ENCODE measurements at regions not wholly inside any gene's neighbourhood (a gene's known extent, or its start where the extent isn't known, plus 50 kb on each side); places are given as distances from the start of the nearest gene placed in this dataset.
"Not testable (repeated sequence)": the region's sequence is repeated elsewhere in the genome, so short reads cannot be mapped to it uniquely, and the experiment has no call there.

- DNase-seq, result no peak
Measured at GRCh38 chr11:112514011-112514740, 253.5 kb upstream of the PLET1 start.

GRCh38 chr11:112516261-112516660 lies 255.6 kb upstream of the PLET1 start:
- DNase-seq, result peak; percentile 62

GRCh38 chr11:112516755-112517154 lies 256.1 kb upstream of the PLET1 start:
- DNase-seq, result no peak

- peak; percentile 34 for DNase-seq
Measured at GRCh38 chr11:112518371-112518770, 257.7 kb upstream of the PLET1 start.

- DNase-seq, result no peak
Measured at GRCh38 chr11:112519751-112520150, 259.1 kb upstream of the PLET1 start.

GRCh38 chr11:112520354-112520753 lies 259.7 kb upstream of the PLET1 start:
- no peak for DNase-seq

- no peak for DNase-seq
Measured at GRCh38 chr11:112522536-112522935, 261.9 kb upstream of the PLET1 start.

- DNase-seq, result no peak
Measured at GRCh38 chr11:112523031-112523430, 262.4 kb upstream of the PLET1 start.

GRCh38 chr11:112523477-112523876 lies 262.8 kb upstream of the PLET1 start:
- DNase-seq, result peak; percentile 59

GRCh38 chr11:112523951-112524350 lies 263.3 kb upstream of the PLET1 start:
- no peak for DNase-seq

- no peak for DNase-seq
Measured at GRCh38 chr11:112524798-112525197, 264.1 kb upstream of the PLET1 start.

GRCh38 chr11:112525270-112525669 lies 264.6 kb upstream of the PLET1 start:
- peak; percentile 23 for DNase-seq

GRCh38 chr11:112525844-112526590 lies 265.4 kb upstream of the PLET1 start:
- peak; percentile 52 for DNase-seq

GRCh38 chr11:112526699-112527416 lies 266.2 kb upstream of the PLET1 start:
- DNase-seq, result peak; percentile 68

- no peak for DNase-seq
Measured at GRCh38 chr11:112529071-112529470, 268.4 kb upstream of the PLET1 start.

- no peak for DNase-seq
Measured at GRCh38 chr11:112532506-112532905, 271.8 kb upstream of the PLET1 start.

- DNase-seq, result no peak
Measured at GRCh38 chr11:112533682-112534081, 273.0 kb upstream of the PLET1 start.

GRCh38 chr11:112534208-112534607 lies 273.5 kb upstream of the PLET1 start:
- DNase-seq, result no peak

GRCh38 chr11:112537026-112537425 lies 276.4 kb upstream of the PLET1 start:
- DNase-seq, result no peak

- no peak for DNase-seq
Measured at GRCh38 chr11:112537846-112538330, 277.2 kb upstream of the PLET1 start.

GRCh38 chr11:112538534-112539280 lies 278.0 kb upstream of the PLET1 start:
- DNase-seq, result no peak

GRCh38 chr11:112539281-112539555 lies 278.6 kb upstream of the PLET1 start:
- DNase-seq, result not testable (repeated sequence)

- DNase-seq, result no peak
Measured at GRCh38 chr11:112539741-112540140, 279.1 kb upstream of the PLET1 start.

Measured in fibroblast of skin of back (primary cell).